ENCODE measurements at regions not wholly inside any gene's neighbourhood (a gene's known extent, or its start where the extent isn't known, plus 50 kb on each side); places are given as distances from the start of the nearest gene placed in this dataset.

GRCh38 chr3:41075975-41076374, 123.3 kb upstream of the CTNNB1 start:
- TF ChIP-seq CTCF (IDR thresholded peaks at IDR 0.05) (peak in 3 of 6 experiments; percentile 4 to 44 (median 42)), POLR2A (IDR thresholded peaks at IDR 0.05) (no peak)
